ENCODE measurements at regions not wholly inside any gene's neighbourhood (a gene's known extent, or its start where the extent isn't known, plus 50 kb on each side); places are given as distances from the start of the nearest gene placed in this dataset.

DNA sequence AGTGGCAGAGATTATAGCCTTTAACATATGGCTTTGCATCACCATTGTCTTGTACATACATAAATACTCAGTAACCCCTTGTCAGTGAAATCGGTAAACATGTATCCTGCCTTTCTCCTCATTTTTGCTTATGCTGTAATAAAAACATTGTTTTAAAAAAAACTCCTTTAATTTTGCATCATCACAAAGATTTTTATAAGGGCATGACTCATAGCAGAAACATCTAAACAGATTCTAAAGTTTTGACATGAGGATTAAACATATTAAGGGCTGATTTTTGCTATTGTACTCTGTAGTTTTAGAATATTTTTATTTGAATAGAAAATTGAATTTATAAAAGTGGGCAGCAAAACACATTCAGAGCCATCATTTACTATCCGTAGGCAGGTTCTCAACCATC is 275.9 kb downstream of the ZIC4 start:
- TF ChIP-seq POLR2AphosphoS5 (IDR thresholded peaks at IDR 0.05; ENCODE audit: borderline replicate concordance, low read depth, low read length): no peak
- no peak for TF ChIP-seq EZH2 (IDR thresholded peaks at IDR 0.05)
